ENCODE measurements at regions not wholly inside any gene's neighbourhood (a gene's known extent, or its start where the extent isn't known, plus 50 kb on each side); places are given as distances from the start of the nearest gene placed in this dataset.

GRCh38 chr11:8330404-8330803, 66.7 kb upstream of the LMO1 start:
- peaks cover 27% of the 10 kb centered on the region for H3K27me3 ChIP-seq (ENCODE audit: control insufficient read depth, extremely low read depth, insufficient read depth, low read length)
- no peaks in the 10 kb centered on the region for H3K36me3 ChIP-seq (ENCODE audit: control insufficient read depth in 2 of 2, extremely low read depth in 1 of 2, insufficient read depth in 2 of 2, low read length in 2 of 2)
- H3K79me2 ChIP-seq (ENCODE audit: control insufficient read depth, insufficient read depth, low read length) = no peaks in the 10 kb centered on the region
- no peak for FAIRE-seq
- no peak overlapping the region for H2AFZ ChIP-seq (ENCODE audit: control insufficient read depth, low read length)
- no peaks in the 10 kb centered on the region for H4K20me1 ChIP-seq (ENCODE audit: control insufficient read depth, extremely low read depth, insufficient read depth, low read length)
- TF ChIP-seq EZH2 (IDR thresholded peaks at IDR 0.05; ENCODE audit: low read length) (no peak), CTCF (optimal IDR thresholded peaks at IDR 0.05 in 1 of 3, IDR thresholded peaks at IDR 0.05 in 1 of 3, conservative IDR thresholded peaks at IDR 0.05 in 1 of 3; ENCODE audit: extremely low read depth in 1 of 3, insufficient read depth in 2 of 3, low read length in 3 of 3) (no peak)
- H3K9me3 ChIP-seq (ENCODE audit: control insufficient read depth, low read depth, low read length) = no peaks in the 10 kb centered on the region
- no peak overlapping the region for H3K4me2 ChIP-seq (ENCODE audit: control insufficient read depth, extremely low read depth, insufficient read depth, low read depth, low read length)
- H3K27ac ChIP-seq (ENCODE audit: control insufficient read depth, insufficient read depth, low read length) = no peak overlapping the region
- DNase-seq (ENCODE audit: low read depth, low spot score) = no peak
- no peak overlapping the region for H3K9ac ChIP-seq (ENCODE audit: control insufficient read depth, extremely low read depth, insufficient read depth, low read length)
- H3K9me1 ChIP-seq (ENCODE audit: control insufficient read depth, extremely low read depth, insufficient read depth, low read length) = no peaks in the 10 kb centered on the region
- H3K4me3 ChIP-seq (ENCODE audit: control insufficient read depth in 2 of 3, extremely low read depth in 1 of 3, insufficient read depth in 2 of 3, low read depth in 1 of 3, low read length in 3 of 3) = no peak overlapping the region
- peaks cover 11% of the 10 kb centered on the region for H3K4me1 ChIP-seq (ENCODE audit: control insufficient read depth, extremely low read depth, insufficient read depth, low read length)
- dilution Hi-C loops (cut with MboI; ENCODE audit: extremely low pct_ligation_motif_present, low sequenced_read_pairs) = no loop called here

DNA sequence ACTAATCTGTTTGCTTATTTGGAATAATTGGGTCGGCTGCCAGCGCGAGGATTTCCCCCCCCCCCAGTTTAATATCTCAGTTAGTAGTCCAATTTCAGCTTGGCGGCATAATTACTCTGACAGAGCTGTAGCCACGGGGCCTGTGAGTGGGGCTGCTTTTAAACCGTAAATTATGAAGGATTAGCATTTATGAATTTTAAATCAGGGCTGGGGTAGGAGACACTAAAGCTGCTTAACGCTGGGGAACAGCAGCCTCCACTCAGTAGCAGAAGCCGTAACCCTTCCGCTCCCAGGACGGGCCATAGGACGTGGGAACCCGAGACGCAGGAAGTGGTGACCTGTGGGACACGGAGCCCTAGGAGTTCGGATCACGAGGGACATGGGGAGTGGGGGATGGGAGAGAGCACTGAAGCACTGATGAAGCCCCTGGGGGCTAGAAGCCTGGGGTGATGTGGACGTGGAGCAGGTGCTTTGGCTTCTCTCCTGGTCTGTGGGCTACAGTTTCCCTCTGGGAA, 66.2 kb upstream of the LMO1 start:
- Histone ChIP-seq H3K4me3 (ENCODE audit: control insufficient read depth in 2 of 3, extremely low read depth in 1 of 3, insufficient read depth in 2 of 3, low read depth in 1 of 3, low read length in 3 of 3) (no peak overlapping the region), H3K79me2 (ENCODE audit: control insufficient read depth, insufficient read depth, low read length) (no peaks in the 10 kb centered on the region), H2AFZ (ENCODE audit: control insufficient read depth, low read length) (no peak overlapping the region), H3K9me3 (ENCODE audit: control insufficient read depth, low read depth, low read length) (no peaks in the 10 kb centered on the region), H3K27ac (ENCODE audit: control insufficient read depth, insufficient read depth, low read length) (no peak overlapping the region), H3K4me1 (ENCODE audit: control insufficient read depth, extremely low read depth, insufficient read depth, low read length) (peaks cover 9% of the 10 kb centered on the region), H3K27me3 (ENCODE audit: control insufficient read depth, extremely low read depth, insufficient read depth, low read length) (peaks cover 27% of the 10 kb centered on the region), H4K20me1 (ENCODE audit: control insufficient read depth, extremely low read depth, insufficient read depth, low read length) (no peaks in the 10 kb centered on the region), H3K9ac (ENCODE audit: control insufficient read depth, extremely low read depth, insufficient read depth, low read length) (no peak overlapping the region), H3K4me2 (ENCODE audit: control insufficient read depth, extremely low read depth, insufficient read depth, low read depth, low read length) (no peak overlapping the region), H3K36me3 (ENCODE audit: control insufficient read depth in 2 of 2, extremely low read depth in 1 of 2, insufficient read depth in 2 of 2, low read length in 2 of 2) (no peaks in the 10 kb centered on the region), H3K9me1 (ENCODE audit: control insufficient read depth, extremely low read depth, insufficient read depth, low read length) (no peaks in the 10 kb centered on the region)
- TF ChIP-seq EZH2 (IDR thresholded peaks at IDR 0.05; ENCODE audit: low read length) (peak; percentile 49), CTCF (optimal IDR thresholded peaks at IDR 0.05 in 1 of 3, IDR thresholded peaks at IDR 0.05 in 1 of 3, conservative IDR thresholded peaks at IDR 0.05 in 1 of 3; ENCODE audit: extremely low read depth in 1 of 3, insufficient read depth in 2 of 3, low read length in 3 of 3) (no peak)
- no peak for DNase-seq (ENCODE audit: low read depth, low spot score)
- no peak for FAIRE-seq
- dilution Hi-C loops (cut with MboI; ENCODE audit: extremely low pct_ligation_motif_present, low sequenced_read_pairs) = no loop called here

All from keratinocyte (primary cell).